ENCODE measurements at regions not wholly inside any gene's neighbourhood (a gene's known extent, or its start where the extent isn't known, plus 50 kb on each side); places are given as distances from the start of the nearest gene placed in this dataset.

DNA sequence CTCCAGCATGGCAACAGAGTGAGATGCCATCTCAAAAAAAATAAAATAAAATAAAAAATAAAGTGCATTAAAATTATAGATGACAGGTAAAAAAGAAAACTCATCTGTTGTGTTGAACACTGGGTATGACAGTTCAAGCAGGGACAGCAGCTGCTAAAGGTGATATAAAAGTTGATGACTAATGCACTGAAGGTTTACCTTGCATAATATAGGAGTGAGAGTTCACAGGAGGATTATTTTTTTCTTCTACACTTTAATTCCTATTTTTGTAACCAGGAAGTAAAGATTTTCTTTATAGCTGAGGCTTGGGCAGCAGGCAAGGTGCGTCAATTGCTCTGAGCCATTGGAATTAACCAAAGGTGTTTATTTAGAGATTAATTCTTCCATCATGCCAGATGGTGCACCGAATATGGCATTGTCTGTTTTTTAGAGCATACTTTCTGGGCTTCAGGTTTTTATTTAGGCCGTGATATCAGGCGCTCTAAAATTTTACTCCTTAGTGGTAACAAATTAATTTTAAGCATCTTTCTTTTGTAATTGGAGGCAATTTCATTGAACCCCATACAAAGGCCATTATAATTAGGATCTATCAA is 337.0 kb upstream of the SLC10A2 start:
- H3K9me2 ChIP-seq (ENCODE audit: insufficient read depth), result no peaks in the 10 kb centered on the region
- H3K27ac ChIP-seq (ENCODE audit: low read depth), result no peak overlapping the region
- no peak for TF ChIP-seq JUNB (IDR thresholded peaks at IDR 0.05; ENCODE audit: unreplicated experiment)
- TF ChIP-seq ZNF331 (CRISPR knock-in tag; IDR thresholded peaks at IDR 0.05; ENCODE audit: low read depth), result no peak
- TF ChIP-seq EZH2phosphoT487 (IDR thresholded peaks at IDR 0.05; ENCODE audit: unreplicated experiment), result no peak
- TF ChIP-seq, protein P1, sequence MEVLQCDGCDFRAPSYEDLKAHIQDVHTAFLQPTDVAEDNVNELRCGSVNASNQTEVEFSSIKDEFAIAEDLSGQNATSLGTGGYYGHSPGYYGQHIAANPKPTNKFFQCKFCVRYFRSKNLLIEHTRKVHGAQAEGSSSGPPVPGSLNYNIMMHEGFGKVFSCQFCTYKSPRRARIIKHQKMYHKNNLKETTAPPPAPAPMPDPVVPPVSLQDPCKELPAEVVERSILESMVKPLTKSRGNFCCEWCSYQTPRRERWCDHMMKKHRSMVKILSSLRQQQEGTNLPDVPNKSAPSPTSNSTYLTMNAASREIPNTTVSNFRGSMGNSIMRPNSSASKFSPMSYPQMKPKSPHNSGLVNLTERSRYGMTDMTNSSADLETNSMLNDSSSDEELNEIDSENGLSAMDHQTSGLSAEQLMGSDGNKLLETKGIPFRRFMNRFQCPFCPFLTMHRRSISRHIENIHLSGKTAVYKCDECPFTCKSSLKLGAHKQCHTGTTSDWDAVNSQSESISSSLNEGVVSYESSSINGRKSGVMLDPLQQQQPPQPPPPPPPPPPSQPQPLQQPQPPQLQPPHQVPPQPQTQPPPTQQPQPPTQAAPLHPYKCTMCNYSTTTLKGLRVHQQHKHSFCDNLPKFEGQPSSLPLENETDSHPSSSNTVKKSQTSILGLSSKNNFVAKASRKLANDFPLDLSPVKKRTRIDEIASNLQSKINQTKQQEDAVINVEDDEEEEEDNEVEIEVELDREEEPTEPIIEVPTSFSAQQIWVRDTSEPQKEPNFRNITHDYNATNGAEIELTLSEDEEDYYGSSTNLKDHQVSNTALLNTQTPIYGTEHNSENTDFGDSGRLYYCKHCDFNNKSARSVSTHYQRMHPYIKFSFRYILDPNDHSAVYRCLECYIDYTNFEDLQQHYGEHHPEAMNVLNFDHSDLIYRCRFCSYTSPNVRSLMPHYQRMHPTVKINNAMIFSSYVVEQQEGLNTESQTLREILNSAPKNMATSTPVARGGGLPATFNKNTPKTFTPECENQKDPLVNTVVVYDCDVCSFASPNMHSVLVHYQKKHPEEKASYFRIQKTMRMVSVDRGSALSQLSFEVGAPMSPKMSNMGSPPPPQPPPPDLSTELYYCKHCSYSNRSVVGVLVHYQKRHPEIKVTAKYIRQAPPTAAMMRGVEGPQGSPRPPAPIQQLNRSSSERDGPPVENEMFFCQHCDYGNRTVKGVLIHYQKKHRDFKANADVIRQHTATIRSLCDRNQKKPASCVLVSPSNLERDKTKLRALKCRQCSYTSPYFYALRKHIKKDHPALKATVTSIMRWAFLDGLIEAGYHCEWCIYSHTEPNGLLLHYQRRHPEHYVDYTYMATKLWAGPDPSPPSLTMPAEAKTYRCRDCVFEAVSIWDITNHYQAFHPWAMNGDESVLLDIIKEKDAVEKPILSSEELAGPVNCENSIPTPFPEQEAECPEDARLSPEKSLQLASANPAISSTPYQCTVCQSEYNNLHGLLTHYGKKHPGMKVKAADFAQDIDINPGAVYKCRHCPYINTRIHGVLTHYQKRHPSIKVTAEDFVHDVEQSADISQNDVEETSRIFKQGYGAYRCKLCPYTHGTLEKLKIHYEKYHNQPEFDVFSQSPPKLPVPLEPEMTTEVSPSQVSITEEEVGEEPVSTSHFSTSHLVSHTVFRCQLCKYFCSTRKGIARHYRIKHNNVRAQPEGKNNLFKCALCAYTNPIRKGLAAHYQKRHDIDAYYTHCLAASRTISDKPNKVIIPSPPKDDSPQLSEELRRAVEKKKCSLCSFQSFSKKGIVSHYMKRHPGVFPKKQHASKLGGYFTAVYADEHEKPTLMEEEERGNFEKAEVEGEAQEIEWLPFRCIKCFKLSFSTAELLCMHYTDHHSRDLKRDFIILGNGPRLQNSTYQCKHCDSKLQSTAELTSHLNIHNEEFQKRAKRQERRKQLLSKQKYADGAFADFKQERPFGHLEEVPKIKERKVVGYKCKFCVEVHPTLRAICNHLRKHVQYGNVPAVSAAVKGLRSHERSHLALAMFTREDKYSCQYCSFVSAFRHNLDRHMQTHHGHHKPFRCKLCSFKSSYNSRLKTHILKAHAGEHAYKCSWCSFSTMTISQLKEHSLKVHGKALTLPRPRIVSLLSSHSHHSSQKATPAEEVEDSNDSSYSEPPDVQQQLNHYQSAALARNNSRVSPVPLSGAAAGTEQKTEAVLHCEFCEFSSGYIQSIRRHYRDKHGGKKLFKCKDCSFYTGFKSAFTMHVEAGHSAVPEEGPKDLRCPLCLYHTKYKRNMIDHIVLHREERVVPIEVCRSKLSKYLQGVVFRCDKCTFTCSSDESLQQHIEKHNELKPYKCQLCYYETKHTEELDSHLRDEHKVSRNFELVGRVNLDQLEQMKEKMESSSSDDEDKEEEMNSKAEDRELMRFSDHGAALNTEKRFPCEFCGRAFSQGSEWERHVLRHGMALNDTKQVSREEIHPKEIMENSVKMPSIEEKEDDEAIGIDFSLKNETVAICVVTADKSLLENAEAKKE (CRISPR knock-in tag; IDR thresholded peaks at IDR 0.05), result no peak
- TF ChIP-seq, protein P2, sequence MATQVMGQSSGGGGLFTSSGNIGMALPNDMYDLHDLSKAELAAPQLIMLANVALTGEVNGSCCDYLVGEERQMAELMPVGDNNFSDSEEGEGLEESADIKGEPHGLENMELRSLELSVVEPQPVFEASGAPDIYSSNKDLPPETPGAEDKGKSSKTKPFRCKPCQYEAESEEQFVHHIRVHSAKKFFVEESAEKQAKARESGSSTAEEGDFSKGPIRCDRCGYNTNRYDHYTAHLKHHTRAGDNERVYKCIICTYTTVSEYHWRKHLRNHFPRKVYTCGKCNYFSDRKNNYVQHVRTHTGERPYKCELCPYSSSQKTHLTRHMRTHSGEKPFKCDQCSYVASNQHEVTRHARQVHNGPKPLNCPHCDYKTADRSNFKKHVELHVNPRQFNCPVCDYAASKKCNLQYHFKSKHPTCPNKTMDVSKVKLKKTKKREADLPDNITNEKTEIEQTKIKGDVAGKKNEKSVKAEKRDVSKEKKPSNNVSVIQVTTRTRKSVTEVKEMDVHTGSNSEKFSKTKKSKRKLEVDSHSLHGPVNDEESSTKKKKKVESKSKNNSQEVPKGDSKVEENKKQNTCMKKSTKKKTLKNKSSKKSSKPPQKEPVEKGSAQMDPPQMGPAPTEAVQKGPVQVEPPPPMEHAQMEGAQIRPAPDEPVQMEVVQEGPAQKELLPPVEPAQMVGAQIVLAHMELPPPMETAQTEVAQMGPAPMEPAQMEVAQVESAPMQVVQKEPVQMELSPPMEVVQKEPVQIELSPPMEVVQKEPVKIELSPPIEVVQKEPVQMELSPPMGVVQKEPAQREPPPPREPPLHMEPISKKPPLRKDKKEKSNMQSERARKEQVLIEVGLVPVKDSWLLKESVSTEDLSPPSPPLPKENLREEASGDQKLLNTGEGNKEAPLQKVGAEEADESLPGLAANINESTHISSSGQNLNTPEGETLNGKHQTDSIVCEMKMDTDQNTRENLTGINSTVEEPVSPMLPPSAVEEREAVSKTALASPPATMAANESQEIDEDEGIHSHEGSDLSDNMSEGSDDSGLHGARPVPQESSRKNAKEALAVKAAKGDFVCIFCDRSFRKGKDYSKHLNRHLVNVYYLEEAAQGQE (IDR thresholded peaks at IDR 0.05; ENCODE audit: unreplicated experiment), result no peak
- TF ChIP-seq ZNF114 (CRISPR knock-in tag; IDR thresholded peaks at IDR 0.05), result no peak
- TF ChIP-seq EZH2 (IDR thresholded peaks at IDR 0.05; ENCODE audit: low read depth, unreplicated experiment), result no peak
- TF ChIP-seq POLR2AphosphoS5 (IDR thresholded peaks at IDR 0.05; ENCODE audit: low read depth), result no peak
- TF ChIP-seq, protein P3, sequence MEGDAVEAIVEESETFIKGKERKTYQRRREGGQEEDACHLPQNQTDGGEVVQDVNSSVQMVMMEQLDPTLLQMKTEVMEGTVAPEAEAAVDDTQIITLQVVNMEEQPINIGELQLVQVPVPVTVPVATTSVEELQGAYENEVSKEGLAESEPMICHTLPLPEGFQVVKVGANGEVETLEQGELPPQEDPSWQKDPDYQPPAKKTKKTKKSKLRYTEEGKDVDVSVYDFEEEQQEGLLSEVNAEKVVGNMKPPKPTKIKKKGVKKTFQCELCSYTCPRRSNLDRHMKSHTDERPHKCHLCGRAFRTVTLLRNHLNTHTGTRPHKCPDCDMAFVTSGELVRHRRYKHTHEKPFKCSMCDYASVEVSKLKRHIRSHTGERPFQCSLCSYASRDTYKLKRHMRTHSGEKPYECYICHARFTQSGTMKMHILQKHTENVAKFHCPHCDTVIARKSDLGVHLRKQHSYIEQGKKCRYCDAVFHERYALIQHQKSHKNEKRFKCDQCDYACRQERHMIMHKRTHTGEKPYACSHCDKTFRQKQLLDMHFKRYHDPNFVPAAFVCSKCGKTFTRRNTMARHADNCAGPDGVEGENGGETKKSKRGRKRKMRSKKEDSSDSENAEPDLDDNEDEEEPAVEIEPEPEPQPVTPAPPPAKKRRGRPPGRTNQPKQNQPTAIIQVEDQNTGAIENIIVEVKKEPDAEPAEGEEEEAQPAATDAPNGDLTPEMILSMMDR (conservative IDR thresholded peaks at IDR 0.05; ENCODE audit: low read depth in 2 of 2), result no peak
- TF ChIP-seq CREB1 (CRISPR knock-in tag; IDR thresholded peaks at IDR 0.05; ENCODE audit: low read depth), result no peak
- no peak for TF ChIP-seq STAT1 (IDR thresholded peaks at IDR 0.05; ENCODE audit: unreplicated experiment)
- TF ChIP-seq, protein P4, sequence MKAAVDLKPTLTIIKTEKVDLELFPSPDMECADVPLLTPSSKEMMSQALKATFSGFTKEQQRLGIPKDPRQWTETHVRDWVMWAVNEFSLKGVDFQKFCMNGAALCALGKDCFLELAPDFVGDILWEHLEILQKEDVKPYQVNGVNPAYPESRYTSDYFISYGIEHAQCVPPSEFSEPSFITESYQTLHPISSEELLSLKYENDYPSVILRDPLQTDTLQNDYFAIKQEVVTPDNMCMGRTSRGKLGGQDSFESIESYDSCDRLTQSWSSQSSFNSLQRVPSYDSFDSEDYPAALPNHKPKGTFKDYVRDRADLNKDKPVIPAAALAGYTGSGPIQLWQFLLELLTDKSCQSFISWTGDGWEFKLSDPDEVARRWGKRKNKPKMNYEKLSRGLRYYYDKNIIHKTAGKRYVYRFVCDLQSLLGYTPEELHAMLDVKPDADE (IDR thresholded peaks at IDR 0.05), result no peak
- no peak for TF ChIP-seq NANOG (IDR thresholded peaks at IDR 0.05; ENCODE audit: borderline replicate concordance)
- no peak overlapping the region for H2AFZ ChIP-seq
- H3K27me3 ChIP-seq (ENCODE audit: insufficient read depth), result no peaks in the 10 kb centered on the region
- H3F3A ChIP-seq (replicated peaks; ENCODE audit: low read depth), result no peaks in the 10 kb centered on the region
- H3K4me3 ChIP-seq, result no peak overlapping the region
- peaks cover 5% of the 10 kb centered on the region for H3K27me3 Mint-ChIP-seq (ENCODE audit: insufficient read depth, low read depth, poor library complexity)
- H3K36me3 Mint-ChIP-seq (ENCODE audit: low read depth), result peaks cover 22% of the 10 kb centered on the region; the same call in 2 of the 3 replicates
- no peak for DNase-seq (ENCODE audit: low spot score)
- H3K4me3 Mint-ChIP-seq, result no peak overlapping the region
- H3K9me3 Mint-ChIP-seq, result peaks cover 26% of the 10 kb centered on the region
- H3K4me1 ChIP-seq (ENCODE audit: insufficient read depth), result peaks cover 26% of the 10 kb centered on the region
- ATAC-seq, result no peak
- H3K4me1 Mint-ChIP-seq, result peaks cover 31% of the 10 kb centered on the region
- H3K36me3 ChIP-seq (ENCODE audit: insufficient read depth), result no peaks in the 10 kb centered on the region; the same call in 1 of the 2 replicates
- H4K20me1 ChIP-seq (replicated peaks; ENCODE audit: insufficient read depth), result no peaks in the 10 kb centered on the region
- peak overlapping the region; percentile 73; the same call in 1 of the 2 replicates for H3K4me2 ChIP-seq
- H3K79me2 ChIP-seq (replicated peaks; ENCODE audit: insufficient read depth), result no peaks in the 10 kb centered on the region
- H3K27ac Mint-ChIP-seq, result no peak overlapping the region

All from GM23338 (cell line).